ENCODE measurements at regions not wholly inside any gene's neighbourhood (a gene's known extent, or its start where the extent isn't known, plus 50 kb on each side); places are given as distances from the start of the nearest gene placed in this dataset.
A peak's percentile ranks its signal among the peaks of the same experiment; 100 is the strongest.

GRCh38 chr16:54817940-54818574, 112.6 kb upstream of the IRX5 start:
- in situ Hi-C loops (cut with HindIII; ENCODE audit: low pct_ligation_motif_present, low sequenced_read_pairs), result no loop called here
- Histone ChIP-seq H3K27me3 (replicated peaks) (no peaks in the 10 kb centered on the region), H3K4me3 (ENCODE audit: low read depth, low read length) (no peak overlapping the region), H3K36me3 (replicated peaks) (no peaks in the 10 kb centered on the region), H3K27ac (no peak overlapping the region)
- TF ChIP-seq CTCF (IDR thresholded peaks at IDR 0.05; ENCODE audit: low read depth, low read length, missing control alignments), result no peak
- no peak for DNase-seq

- DNase-seq, result no peak
- in situ Hi-C loops (cut with HindIII; ENCODE audit: low pct_ligation_motif_present, low sequenced_read_pairs), result no loop called here
- H3K27ac ChIP-seq, result no peak overlapping the region
- no peaks in the 10 kb centered on the region for H3K36me3 ChIP-seq (replicated peaks)
- no peak overlapping the region for H3K4me3 ChIP-seq (ENCODE audit: low read depth, low read length)
- no peaks in the 10 kb centered on the region for H3K27me3 ChIP-seq (replicated peaks)
- TF ChIP-seq CTCF (IDR thresholded peaks at IDR 0.05; ENCODE audit: low read depth, low read length, missing control alignments), result peak; percentile 18
Measured at GRCh38 chr16:54817432-54817831, 113.2 kb upstream of the IRX5 start.

DNA sequence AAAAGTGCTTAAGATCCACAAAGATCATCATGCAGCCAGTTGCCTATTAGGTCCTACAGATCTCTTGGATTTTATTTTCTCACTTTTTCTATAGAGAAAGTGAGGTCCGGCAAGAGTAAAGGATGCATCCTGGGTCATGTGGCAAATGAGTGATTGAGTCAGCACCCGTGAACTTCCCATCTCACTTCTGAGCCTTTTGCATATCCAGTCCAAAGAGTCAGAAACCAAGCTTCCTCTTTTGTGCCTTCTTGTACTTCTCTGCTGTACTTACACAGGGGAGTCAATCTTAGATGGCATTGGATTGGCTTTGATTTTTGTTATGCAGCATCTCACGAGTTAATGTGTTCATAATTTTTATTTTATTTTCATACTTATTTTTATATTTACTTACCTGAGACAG, 114.2 kb upstream of the IRX5 start:
- Histone ChIP-seq H3K27me3 (replicated peaks) (no peaks in the 10 kb centered on the region), H3K36me3 (replicated peaks) (no peaks in the 10 kb centered on the region), H3K27ac (no peak overlapping the region), H3K4me3 (ENCODE audit: low read depth, low read length) (no peak overlapping the region)
- no peak for TF ChIP-seq CTCF (IDR thresholded peaks at IDR 0.05; ENCODE audit: low read depth, low read length, missing control alignments)
- in situ Hi-C loops (cut with HindIII; ENCODE audit: low pct_ligation_motif_present, low sequenced_read_pairs), result no loop called here
- DNase-seq, result no peak

- in situ Hi-C loops (cut with HindIII; ENCODE audit: low pct_ligation_motif_present, low sequenced_read_pairs), result no loop called here
- no peaks in the 10 kb centered on the region for H3K27me3 ChIP-seq (replicated peaks)
- no peak overlapping the region for H3K4me3 ChIP-seq (ENCODE audit: low read depth, low read length)
- H3K27ac ChIP-seq, result no peak overlapping the region
- no peak for TF ChIP-seq CTCF (IDR thresholded peaks at IDR 0.05; ENCODE audit: low read depth, low read length, missing control alignments)
- no peaks in the 10 kb centered on the region for H3K36me3 ChIP-seq (replicated peaks)
- no peak for DNase-seq
Measured at GRCh38 chr16:54815177-54815576, 115.5 kb upstream of the IRX5 start.

DNA sequence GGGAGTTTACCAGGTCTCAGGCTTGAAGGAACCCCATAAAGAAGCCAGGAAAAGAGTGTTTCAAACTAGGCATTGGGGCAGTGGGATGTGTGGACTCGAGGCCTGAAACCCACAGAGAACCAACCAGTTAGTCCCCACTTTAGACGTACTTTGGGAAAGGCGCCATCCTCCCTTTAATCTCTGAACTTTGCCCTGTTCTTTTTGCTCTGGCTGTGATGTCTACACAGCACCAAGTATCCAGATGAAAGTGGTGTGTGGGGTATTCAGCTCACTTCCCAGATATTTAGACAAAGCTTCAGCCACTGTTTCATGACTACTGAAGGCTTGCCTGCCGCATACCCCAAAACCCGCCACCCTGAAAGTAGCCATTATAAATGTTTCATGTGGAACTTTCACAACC, 116.9 kb upstream of the IRX5 start:
- no peak for DNase-seq
- no peak for TF ChIP-seq CTCF (IDR thresholded peaks at IDR 0.05; ENCODE audit: low read depth, low read length, missing control alignments)
- no peaks in the 10 kb centered on the region for H3K27me3 ChIP-seq (replicated peaks)
- in situ Hi-C loops (cut with HindIII; ENCODE audit: low pct_ligation_motif_present, low sequenced_read_pairs), result no loop called here
- H3K27ac ChIP-seq, result no peak overlapping the region
- no peak overlapping the region for H3K4me3 ChIP-seq (ENCODE audit: low read depth, low read length)
- H3K36me3 ChIP-seq (replicated peaks), result no peaks in the 10 kb centered on the region

DNA sequence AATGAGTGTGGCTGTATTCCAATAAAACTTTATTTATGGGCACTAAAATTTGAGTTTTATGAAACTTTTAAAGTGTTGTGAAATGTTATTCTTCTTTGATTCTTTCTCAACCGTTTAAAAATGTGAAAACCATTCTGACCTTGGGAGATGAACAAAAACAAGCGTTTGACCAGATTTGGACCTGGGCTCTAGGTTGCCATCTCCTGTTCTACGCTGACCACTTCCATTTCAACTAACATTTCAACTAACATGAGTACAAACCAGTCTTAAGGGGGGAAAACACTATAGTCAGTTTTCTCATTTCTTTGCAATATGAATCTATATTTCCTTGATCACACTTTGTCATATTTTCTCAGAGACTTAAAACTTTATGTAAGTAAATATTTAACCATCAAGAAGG, 118.4 kb upstream of the IRX5 start:
- in situ Hi-C loops (cut with HindIII; ENCODE audit: low pct_ligation_motif_present, low sequenced_read_pairs), result no loop called here
- no peak for DNase-seq
- Histone ChIP-seq H3K27me3 (replicated peaks) (no peaks in the 10 kb centered on the region), H3K27ac (no peak overlapping the region), H3K4me3 (ENCODE audit: low read depth, low read length) (no peak overlapping the region), H3K36me3 (replicated peaks) (no peaks in the 10 kb centered on the region)
- peak; percentile 19 for TF ChIP-seq CTCF (IDR thresholded peaks at IDR 0.05; ENCODE audit: low read depth, low read length, missing control alignments)
